Epithelial cell of esophagus (primary cell): ENCODE measurements at regions not wholly inside any gene's neighbourhood (a gene's known extent, or its start where the extent isn't known, plus 50 kb on each side); places are given as distances from the start of the nearest gene placed in this dataset.

Experiments used
- DNase-seq: peaks from one replicate; pipeline ENCODE4 v3.0.0; 2010; ENCODE audit warnings: low read depth
- H3K4me3 ChIP-seq: 2 replicates; pipeline ENCODE4 v1.5.1; 2011; ENCODE audit warnings: mild to moderate bottlenecking, low read length, control low read depth
- CTCF ChIP-seq: IDR thresholded peaks from 2 replicates; pipeline ENCODE4 v1.5.1; 2011; ENCODE audit warnings: low read depth, mild to moderate bottlenecking, low read length, control low read depth, inconsistent platforms; ENCODE audit not compliant: insufficient read depth; ENCODE audit errors: missing control alignments

DNA sequence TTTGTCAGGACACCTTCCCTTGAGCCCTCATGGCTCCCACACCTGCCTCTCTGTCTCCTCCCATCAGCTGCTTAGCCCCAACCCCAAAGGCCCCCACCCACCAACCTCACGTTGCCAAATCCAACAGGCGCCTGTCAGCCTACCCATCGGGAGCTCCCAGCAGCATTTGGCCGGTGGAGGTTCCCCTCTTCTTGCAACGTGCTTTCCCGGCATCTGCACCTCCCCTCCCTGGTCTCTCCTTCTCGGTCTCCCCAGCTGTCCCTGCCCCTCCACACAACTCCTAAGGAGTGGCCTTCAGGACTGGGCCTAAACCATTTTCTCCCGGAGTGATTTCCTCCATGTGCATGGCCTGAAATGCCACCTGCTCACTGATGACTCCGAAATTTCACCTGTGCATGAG, 71.9 kb downstream of the KLHDC7A start:
- no peak overlapping the region for H3K4me3 ChIP-seq
- DNase-seq, result no peak
- TF ChIP-seq CTCF, result no peak

- TF ChIP-seq CTCF, result no peak
- H3K4me3 ChIP-seq, result no peak overlapping the region
- no peak for DNase-seq
These were observed 72.7 kb downstream of the KLHDC7A start for GRCh38 chr1:18553388-18553787.

- DNase-seq, result no peak
- no peak for TF ChIP-seq CTCF
- no peak overlapping the region for H3K4me3 ChIP-seq
These were observed 73.4 kb downstream of the KLHDC7A start for GRCh38 chr1:18554099-18554498.

- TF ChIP-seq CTCF, result no peak
- DNase-seq, result no peak
- no peak overlapping the region for H3K4me3 ChIP-seq
These were observed 73.9 kb downstream of the KLHDC7A start for GRCh38 chr1:18554597-18554996.

DNA sequence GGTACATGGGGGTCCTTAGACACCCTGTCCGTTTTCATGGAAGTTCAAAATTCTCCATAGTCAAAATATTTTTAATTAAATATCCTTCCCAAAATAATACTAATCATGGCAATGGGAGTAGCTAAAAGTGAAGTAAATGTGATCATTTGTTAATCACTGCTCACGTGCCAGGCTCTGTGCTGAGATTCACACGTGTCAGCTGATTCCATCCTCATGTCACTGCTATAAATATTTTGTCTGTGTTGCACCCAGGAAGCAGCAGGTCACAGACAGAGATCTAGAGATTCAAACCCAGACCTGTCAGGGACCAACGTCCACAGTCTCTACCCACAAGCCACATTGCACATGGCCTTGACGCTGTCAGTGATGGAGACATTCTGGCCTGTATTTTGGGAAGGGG, 74.3 kb downstream of the KLHDC7A start:
- no peak overlapping the region for H3K4me3 ChIP-seq
- no peak for TF ChIP-seq CTCF
- no peak for DNase-seq

- peak; percentile 51 for TF ChIP-seq CTCF
- no peak overlapping the region for H3K4me3 ChIP-seq
- DNase-seq, result peak; percentile 19
These were observed 74.3 kb upstream of the PAX7 start for GRCh38 chr1:18556364-18556763.

DNA sequence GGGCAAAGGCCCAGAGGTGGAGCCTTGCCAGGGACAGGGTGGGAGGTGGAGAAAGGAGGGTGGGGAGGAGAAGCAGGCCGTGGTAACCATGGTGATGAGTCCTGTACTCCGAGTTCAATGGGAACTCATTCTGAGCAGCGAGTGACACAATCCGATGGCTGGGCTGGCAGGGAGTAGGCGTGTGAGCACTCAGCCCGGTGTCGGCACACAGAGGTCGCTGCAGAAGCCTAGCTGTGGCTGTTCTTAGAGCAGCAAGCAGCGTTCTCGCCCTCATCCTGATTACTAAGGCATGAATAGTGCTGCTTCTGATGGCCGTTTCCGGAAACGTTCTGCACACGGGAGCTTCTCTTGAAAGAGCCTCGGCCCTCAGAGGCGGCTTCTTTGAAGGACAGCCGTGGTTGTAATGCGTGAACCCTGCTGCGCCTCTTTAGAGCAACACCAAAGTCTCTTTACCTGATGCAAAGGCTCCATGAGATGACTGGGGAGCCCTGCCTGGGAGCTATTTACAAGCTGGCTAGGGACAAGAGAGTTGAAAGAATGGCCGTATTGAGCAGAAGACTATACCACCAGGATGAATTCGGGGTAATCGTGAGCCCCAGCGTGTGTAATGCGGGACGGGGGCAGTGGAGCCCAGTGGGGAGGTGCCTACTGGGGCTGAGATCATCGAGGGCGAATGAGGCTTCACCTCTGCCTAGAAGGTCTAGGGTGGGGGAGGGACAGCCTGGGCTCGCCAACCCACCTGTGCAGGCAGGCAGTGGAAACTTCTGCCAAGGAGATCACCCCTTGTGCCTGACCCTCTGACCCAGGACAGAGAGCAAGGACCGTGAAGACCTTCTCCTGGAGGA, 72.8 kb upstream of the PAX7 start:
- DNase-seq, result peak; percentile 18
- TF ChIP-seq CTCF, result peak; percentile 2
- no peak overlapping the region for H3K4me3 ChIP-seq
